ENCODE measurements at regions not wholly inside any gene's neighbourhood (a gene's known extent, or its start where the extent isn't known, plus 50 kb on each side); places are given as distances from the start of the nearest gene placed in this dataset.

DNA sequence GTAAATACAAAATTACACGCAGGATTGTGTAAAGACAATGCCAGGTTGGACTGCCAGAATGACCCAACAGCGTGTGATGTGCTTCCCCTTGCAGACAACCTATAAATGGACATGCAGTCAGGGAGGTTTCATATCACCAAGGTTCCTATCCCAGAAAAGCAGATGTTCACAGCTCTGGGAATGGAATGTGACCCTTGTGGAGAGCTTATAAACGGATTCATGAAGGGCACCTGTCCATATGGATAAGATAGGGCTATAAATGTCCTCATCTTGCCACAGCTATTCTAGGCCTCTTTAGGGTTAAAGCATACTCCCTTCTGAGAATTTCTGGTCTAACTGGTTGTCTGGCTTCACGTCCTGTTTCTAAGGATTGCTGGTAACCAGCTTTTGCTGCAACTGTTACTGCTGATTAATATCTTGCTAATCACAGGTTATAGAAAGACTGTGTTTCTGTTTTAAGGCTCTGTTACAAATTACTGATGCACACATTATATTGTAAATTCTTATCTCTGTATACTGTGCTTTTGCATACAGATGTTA lies 285.4 kb upstream of the HSFY2 start:
- TF ChIP-seq, protein P1, sequence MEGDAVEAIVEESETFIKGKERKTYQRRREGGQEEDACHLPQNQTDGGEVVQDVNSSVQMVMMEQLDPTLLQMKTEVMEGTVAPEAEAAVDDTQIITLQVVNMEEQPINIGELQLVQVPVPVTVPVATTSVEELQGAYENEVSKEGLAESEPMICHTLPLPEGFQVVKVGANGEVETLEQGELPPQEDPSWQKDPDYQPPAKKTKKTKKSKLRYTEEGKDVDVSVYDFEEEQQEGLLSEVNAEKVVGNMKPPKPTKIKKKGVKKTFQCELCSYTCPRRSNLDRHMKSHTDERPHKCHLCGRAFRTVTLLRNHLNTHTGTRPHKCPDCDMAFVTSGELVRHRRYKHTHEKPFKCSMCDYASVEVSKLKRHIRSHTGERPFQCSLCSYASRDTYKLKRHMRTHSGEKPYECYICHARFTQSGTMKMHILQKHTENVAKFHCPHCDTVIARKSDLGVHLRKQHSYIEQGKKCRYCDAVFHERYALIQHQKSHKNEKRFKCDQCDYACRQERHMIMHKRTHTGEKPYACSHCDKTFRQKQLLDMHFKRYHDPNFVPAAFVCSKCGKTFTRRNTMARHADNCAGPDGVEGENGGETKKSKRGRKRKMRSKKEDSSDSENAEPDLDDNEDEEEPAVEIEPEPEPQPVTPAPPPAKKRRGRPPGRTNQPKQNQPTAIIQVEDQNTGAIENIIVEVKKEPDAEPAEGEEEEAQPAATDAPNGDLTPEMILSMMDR (IDR thresholded peaks at IDR 0.05 in 2 of 3, conservative IDR thresholded peaks at IDR 0.05 in 1 of 3; ENCODE audit: borderline replicate concordance in 1 of 3, insufficient read depth in 1 of 3, low read depth in 2 of 3, low read length in 2 of 3) = no peak
- no peak for TF ChIP-seq POLR2AphosphoS5 (IDR thresholded peaks at IDR 0.05; ENCODE audit: low read depth, low read length)
